Uterus (tissue), 3 donors: ENCODE measurements at regions not wholly inside any gene's neighbourhood (a gene's known extent, or its start where the extent isn't known, plus 50 kb on each side); places are given as distances from the start of the nearest gene placed in this dataset.

Experiments used
- DNase-seq, 2 donors: peaks; one replicate each; pipeline ENCODE4 v3.0.0-alpha.2; 2019 to 2020
- H3K27ac ChIP-seq, 2 donors: fragments of 200-600 bp; sonication (generic); 1 replicate in 1 of 2; 2 replicates in 1 of 2; pipeline ENCODE4 v1.5.1; 2016 to 2018
- H3K27me3 ChIP-seq, 2 donors: fragments of 200-600 bp; sonication (generic); one replicate each; pipeline ENCODE4 v1.5.1; 2018 to 2019; ENCODE audit warnings: control low read depth in 1 of 2
- H3K36me3 ChIP-seq, 2 donors: fragments of 200-600 bp; sonication (generic); one replicate each; pipeline ENCODE4 v1.5.1; 2019; ENCODE audit warnings: control low read depth in 1 of 2
- H3K4me1 ChIP-seq, 2 donors: fragments of 200-600 bp; sonication (generic); one replicate each; pipeline ENCODE4 v1.5.1; 2018 to 2019; ENCODE audit warnings: control low read depth in 1 of 2
- H3K4me3 ChIP-seq, 2 donors: fragments of 200-600 bp; sonication (generic); 1 replicate in 1 of 2; 2 replicates in 1 of 2; pipeline ENCODE4 v1.5.1; 2018 to 2019; ENCODE audit warnings: mild to moderate bottlenecking in 1 of 2
- H3K9me3 ChIP-seq, 2 donors: fragments of 200-600 bp; sonication (generic); one replicate each; pipeline ENCODE4 v1.5.1; 2019; ENCODE audit warnings: control low read depth in 1 of 2
- POLR2A ChIP-seq, 2 donors: fragments of 450-650 bp; IDR thresholded peaks; one replicate each; pipeline ENCODE4 v1.6.1; 2016; ENCODE audit warnings: antibody characterized with exemption in 2 of 2, mild to moderate bottlenecking in 1 of 2, moderate library complexity in 1 of 2
- intact Hi-C: fragments of 100-400 bp; cut with DNase I; formaldehyde crosslinking; loops from one replicate; pipeline ENCODE4 v1.15.1; 2023; ENCODE audit warnings: low total_unique reads
- TF ChIP-seq, protein P1 (sequence below), 4 experiments: fragments of 200-600 bp in 2 of 4; fragments of 450-650 bp in 2 of 4; sonication (generic) in 2 of 4; IDR thresholded peaks; one replicate each; pipeline ENCODE4 v1.5.1; 2016 to 2019; ENCODE audit warnings: antibody characterized with exemption in 4 of 4, mild to moderate bottlenecking in 2 of 4, moderate library complexity in 1 of 4
- donor health status: DM: yes; HTN: yes; CAD: no.

DNA sequence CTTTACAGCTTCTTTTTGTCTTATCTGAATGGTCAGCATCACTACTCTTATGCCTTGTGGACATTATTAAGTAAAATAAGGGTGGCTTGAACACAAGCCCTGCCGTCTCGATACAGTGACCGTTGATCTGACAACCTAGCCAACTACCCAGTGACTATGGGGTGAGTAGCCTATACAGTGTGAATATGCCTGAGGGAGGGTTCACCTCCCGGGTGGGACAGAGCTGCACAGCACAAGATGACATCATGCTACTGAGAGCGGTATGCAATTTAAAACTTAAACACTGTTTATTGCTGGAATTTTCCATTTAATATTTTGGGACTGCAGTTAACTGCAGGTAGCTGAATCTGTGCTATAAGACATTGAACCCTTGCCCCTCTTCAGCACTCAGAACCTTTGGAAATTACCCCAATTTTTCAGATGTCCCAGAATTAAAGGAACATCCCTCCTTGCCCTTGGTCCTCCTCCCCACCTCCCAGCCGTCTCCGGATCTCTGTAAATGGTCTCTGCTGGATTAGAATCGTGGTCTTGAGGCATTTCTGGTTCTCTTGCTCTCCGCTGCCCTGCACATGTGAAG lies 618.5 kb downstream of the PTPRU start:
- H3K27me3 ChIP-seq: no peaks in the 10 kb centered on the region
- intact Hi-C loops: no loop called here

DNA sequence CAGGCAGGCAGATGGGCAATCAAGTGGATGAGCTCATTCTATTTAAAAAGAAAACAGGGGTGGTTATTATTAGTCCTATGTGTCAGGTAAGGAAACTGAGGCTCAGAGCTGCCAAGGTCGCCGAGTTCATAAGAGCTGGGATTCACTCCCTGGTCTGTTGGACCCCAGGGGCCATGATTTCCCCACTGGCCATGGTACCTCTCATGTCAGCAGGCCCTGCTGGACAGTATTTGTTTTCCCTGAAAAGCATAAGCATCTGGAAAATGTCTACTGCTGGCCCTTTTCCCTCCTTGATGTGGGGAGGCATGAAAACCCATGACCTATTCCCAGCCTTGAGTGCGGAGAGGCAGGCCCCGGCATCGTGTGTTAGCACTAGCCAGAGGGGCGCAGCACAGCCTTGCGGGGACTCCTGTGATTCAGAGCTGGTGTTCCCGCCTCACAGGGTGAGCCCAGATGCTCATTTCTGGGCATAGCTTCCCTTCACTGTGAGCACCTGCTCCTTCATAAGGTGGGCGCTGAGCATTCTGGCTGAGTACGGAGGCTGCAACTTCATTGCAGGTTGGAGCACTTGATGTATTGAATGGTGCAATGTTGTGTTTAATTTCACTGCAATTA lies 617.5 kb downstream of the PTPRU start:
- TF ChIP-seq, protein P1, sequence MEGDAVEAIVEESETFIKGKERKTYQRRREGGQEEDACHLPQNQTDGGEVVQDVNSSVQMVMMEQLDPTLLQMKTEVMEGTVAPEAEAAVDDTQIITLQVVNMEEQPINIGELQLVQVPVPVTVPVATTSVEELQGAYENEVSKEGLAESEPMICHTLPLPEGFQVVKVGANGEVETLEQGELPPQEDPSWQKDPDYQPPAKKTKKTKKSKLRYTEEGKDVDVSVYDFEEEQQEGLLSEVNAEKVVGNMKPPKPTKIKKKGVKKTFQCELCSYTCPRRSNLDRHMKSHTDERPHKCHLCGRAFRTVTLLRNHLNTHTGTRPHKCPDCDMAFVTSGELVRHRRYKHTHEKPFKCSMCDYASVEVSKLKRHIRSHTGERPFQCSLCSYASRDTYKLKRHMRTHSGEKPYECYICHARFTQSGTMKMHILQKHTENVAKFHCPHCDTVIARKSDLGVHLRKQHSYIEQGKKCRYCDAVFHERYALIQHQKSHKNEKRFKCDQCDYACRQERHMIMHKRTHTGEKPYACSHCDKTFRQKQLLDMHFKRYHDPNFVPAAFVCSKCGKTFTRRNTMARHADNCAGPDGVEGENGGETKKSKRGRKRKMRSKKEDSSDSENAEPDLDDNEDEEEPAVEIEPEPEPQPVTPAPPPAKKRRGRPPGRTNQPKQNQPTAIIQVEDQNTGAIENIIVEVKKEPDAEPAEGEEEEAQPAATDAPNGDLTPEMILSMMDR (IDR thresholded peaks at IDR 0.05): no peak
- TF ChIP-seq POLR2A (IDR thresholded peaks at IDR 0.05): no peak
- no peak for DNase-seq
- no peak overlapping the region for H3K4me3 ChIP-seq
- H3K27ac ChIP-seq: no peak overlapping the region
- no peaks in the 10 kb centered on the region for H3K36me3 ChIP-seq
- H3K9me3 ChIP-seq: no peaks in the 10 kb centered on the region
- no peaks in the 10 kb centered on the region for H3K4me1 ChIP-seq
- no peaks in the 10 kb centered on the region for H3K27me3 ChIP-seq
- intact Hi-C loops: no loop called here

More for the DNA sequence above, 618.5 kb downstream of the PTPRU start:
- TF ChIP-seq, protein P1 (IDR thresholded peaks at IDR 0.05): no peak
- no peak for TF ChIP-seq POLR2A (IDR thresholded peaks at IDR 0.05)
- no peak overlapping the region for H3K4me3 ChIP-seq
- DNase-seq: no peak
- H3K4me1 ChIP-seq: no peaks in the 10 kb centered on the region
- H3K27ac ChIP-seq: no peak overlapping the region
- H3K9me3 ChIP-seq: no peaks in the 10 kb centered on the region
- H3K36me3 ChIP-seq: no peaks in the 10 kb centered on the region

DNA sequence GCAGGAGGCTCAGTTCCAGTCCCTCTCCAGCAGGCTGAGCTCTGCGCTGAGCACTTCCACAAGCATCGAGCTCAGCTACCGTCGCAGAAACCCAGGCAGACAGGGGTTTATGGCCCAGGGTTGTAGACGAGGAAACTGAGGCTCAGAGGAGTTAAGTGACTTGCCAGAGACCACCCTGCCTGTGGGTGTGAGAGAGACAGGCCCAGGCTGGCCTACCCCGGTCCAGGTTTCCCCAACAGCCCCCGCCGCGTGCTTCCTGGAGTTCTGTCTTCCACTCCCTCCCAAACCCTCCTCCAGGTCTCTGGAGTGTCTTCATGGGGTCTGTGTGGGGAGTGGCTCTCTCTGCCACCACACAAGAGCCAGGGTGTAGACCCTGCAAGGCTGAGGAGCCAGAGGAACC lies 615.9 kb downstream of the PTPRU start:
- Histone ChIP-seq H3K27ac (no peak overlapping the region), H3K4me3 (no peak overlapping the region), H3K9me3 (no peaks in the 10 kb centered on the region), H3K27me3 (no peaks in the 10 kb centered on the region), H3K4me1 (no peaks in the 10 kb centered on the region), H3K36me3 (no peaks in the 10 kb centered on the region)
- intact Hi-C loops: no loop called here
- TF ChIP-seq, protein P1 (IDR thresholded peaks at IDR 0.05): no peak
- TF ChIP-seq POLR2A (IDR thresholded peaks at IDR 0.05): no peak
- no peak for DNase-seq

DNA sequence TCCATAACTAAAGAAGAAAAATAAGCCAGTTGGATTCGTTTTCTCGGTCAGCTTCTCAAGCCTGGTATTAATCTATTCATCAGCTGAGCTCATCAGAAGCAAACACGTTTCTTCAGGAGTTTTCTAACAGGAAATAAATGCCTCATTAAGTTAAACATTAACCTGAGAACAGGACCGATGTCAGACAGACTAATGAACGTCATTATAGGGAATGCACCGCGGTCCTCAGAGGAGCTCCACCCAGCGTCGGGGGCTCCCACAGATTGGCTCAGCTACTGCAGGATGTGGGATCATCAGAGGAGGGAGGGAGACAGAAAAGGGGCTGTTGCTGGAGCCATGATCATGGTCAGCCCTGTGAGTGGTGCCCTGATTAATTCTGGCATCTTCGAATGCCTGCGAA lies 615.4 kb downstream of the PTPRU start:
- no peak for DNase-seq
- intact Hi-C loops: no loop called here
- Histone ChIP-seq H3K4me3 (no peak overlapping the region), H3K27ac (no peak overlapping the region), H3K9me3 (no peaks in the 10 kb centered on the region), H3K4me1 (no peaks in the 10 kb centered on the region), H3K27me3 (no peaks in the 10 kb centered on the region), H3K36me3 (no peaks in the 10 kb centered on the region)
- TF ChIP-seq, protein P1 (IDR thresholded peaks at IDR 0.05): no peak
- TF ChIP-seq POLR2A (IDR thresholded peaks at IDR 0.05): no peak

DNA sequence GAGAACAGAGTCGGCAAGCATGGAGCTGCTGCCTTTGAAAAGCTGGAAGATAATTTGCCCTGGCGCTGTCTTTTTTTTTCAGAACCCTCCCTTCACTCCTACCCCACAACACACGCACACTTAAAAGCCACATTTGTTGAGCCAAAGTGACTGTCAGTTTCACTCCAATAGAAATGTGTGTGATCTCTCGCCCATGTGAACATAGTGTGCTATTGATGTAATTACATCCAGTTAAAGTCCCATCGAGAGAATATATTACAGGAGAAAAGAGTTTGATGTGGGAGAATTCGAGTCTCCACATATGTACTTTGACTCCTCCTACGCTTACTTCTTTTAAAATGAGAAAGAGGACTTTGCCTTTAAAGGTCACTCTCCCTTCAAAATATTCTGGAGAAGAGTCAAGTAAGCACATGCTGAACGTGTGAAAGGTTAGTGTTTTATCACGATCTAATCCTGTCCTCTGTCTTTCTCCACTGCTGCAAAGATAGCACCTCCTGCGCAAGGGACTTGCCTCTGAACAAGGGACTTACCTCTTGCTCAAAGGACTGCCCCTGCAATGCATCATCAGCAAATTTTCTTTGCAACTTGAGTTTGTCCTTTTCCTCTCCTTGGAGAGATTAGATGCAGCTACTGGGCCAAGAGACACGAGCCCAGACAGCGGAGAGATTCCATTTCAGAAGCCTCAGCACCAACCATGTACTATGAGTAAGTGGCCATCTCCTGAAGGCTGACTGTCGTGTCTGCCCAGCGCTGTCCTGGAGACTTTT lies 613.9 kb downstream of the PTPRU start:
- Histone ChIP-seq H3K4me3 (no peak overlapping the region), H3K9me3 (no peaks in the 10 kb centered on the region), H3K27me3 (no peaks in the 10 kb centered on the region), H3K27ac (no peak overlapping the region), H3K4me1 (no peaks in the 10 kb centered on the region), H3K36me3 (no peaks in the 10 kb centered on the region)
- no peak for DNase-seq
- TF ChIP-seq, protein P1 (IDR thresholded peaks at IDR 0.05): no peak
- TF ChIP-seq POLR2A (IDR thresholded peaks at IDR 0.05): no peak
- intact Hi-C loops: no loop called here
